ENCODE measurements at regions not wholly inside any gene's neighbourhood (a gene's known extent, or its start where the extent isn't known, plus 50 kb on each side); places are given as distances from the start of the nearest gene placed in this dataset.

DNA sequence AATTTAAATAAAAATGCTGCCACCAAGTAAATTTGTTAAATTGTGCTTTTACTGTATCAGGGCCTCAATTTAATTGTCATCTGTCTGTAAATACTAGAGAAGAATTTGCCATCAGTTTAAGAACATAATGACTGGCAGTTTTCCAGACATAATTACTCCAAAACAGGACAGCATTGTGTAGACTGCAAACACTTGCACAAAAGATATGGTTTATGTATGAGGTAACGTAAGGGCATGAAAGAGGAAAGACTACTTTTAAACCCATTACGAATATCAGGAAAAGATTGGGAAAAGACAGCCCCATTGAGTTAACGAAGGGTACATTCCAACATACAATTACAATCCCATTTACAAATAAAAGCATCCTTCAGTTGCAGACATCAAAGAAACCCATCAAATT is 59.8 kb upstream of the KRR1 start:
- Histone ChIP-seq H3K4me1 (ENCODE audit: insufficient read depth, low read length) (peaks cover 14% of the 10 kb centered on the region), H3K9me3 (ENCODE audit: low read length) (peaks cover 11% of the 10 kb centered on the region; the same call in 1 of the 2 replicates), H2AFZ (ENCODE audit: low read length) (no peak overlapping the region), H3K36me3 (replicated peaks in 1 of 2; ENCODE audit: control insufficient read depth in 1 of 2, insufficient read depth in 2 of 2, low read length in 2 of 2) (no peaks in the 10 kb centered on the region), H3K27ac (ENCODE audit: extremely low read length, insufficient read depth, low read length) (no peak overlapping the region), H4K20me1 (ENCODE audit: insufficient read depth, low read length) (no peaks in the 10 kb centered on the region), H3K27me3 (ENCODE audit: control insufficient read depth in 1 of 2, insufficient read depth in 2 of 2, low read length in 2 of 2) (peaks cover 0 to 3% of the 10 kb centered on the region in 2 experiments; a peak in 2 of 5 replicates), H3K79me2 (ENCODE audit: insufficient read depth, low read length) (no peaks in the 10 kb centered on the region), H3K4me2 (ENCODE audit: low read depth, low read length) (no peak overlapping the region), H3K9ac (ENCODE audit: insufficient read depth, low read depth, low read length) (no peak overlapping the region), H3K4me3 (replicated peaks in 1 of 3; ENCODE audit: insufficient read depth in 1 of 3, low read depth in 2 of 3, low read length in 3 of 3) (no peak overlapping the region)
- TF ChIP-seq SP140L (CRISPR knock-in tag; IDR thresholded peaks at IDR 0.05; ENCODE audit: borderline replicate concordance) (no peak), YEATS2 (CRISPR knock-in tag; IDR thresholded peaks at IDR 0.05; ENCODE audit: borderline replicate concordance) (no peak), SOX13 (IDR thresholded peaks at IDR 0.05) (no peak), SOX13 (CRISPR knock-in tag; conservative IDR thresholded peaks at IDR 0.05 in 1 of 2, IDR thresholded peaks at IDR 0.05 in 1 of 2) (peak in 1 of 2 experiments; percentile 60; a peak in 2 of 4 replicates), SALL2 (CRISPR knock-in tag; IDR thresholded peaks at IDR 0.05) (no peak), NCOA2 (CRISPR knock-in tag; IDR thresholded peaks at IDR 0.05) (peak; percentile 21; the same call in 1 of the 2 replicates), ZNF12 (CRISPR knock-in tag; IDR thresholded peaks at IDR 0.05) (peak; percentile 70; the same call in 1 of the 2 replicates), SOX5 (CRISPR knock-in tag; IDR thresholded peaks at IDR 0.05; ENCODE audit: borderline replicate concordance) (peak; percentile 23; the same call in 1 of the 2 replicates), MED8 (CRISPR knock-in tag; IDR thresholded peaks at IDR 0.05; ENCODE audit: insufficient replicate concordance) (no peak)
- TF ChIP-seq, protein P1, sequence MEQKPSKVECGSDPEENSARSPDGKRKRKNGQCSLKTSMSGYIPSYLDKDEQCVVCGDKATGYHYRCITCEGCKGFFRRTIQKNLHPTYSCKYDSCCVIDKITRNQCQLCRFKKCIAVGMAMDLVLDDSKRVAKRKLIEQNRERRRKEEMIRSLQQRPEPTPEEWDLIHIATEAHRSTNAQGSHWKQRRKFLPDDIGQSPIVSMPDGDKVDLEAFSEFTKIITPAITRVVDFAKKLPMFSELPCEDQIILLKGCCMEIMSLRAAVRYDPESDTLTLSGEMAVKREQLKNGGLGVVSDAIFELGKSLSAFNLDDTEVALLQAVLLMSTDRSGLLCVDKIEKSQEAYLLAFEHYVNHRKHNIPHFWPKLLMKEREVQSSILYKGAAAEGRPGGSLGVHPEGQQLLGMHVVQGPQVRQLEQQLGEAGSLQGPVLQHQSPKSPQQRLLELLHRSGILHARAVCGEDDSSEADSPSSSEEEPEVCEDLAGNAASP (CRISPR knock-in tag; IDR thresholded peaks at IDR 0.05; ENCODE audit: borderline replicate concordance), result peak; percentile 59; the same call in 1 of the 2 replicates
- TF ChIP-seq, protein P2, sequence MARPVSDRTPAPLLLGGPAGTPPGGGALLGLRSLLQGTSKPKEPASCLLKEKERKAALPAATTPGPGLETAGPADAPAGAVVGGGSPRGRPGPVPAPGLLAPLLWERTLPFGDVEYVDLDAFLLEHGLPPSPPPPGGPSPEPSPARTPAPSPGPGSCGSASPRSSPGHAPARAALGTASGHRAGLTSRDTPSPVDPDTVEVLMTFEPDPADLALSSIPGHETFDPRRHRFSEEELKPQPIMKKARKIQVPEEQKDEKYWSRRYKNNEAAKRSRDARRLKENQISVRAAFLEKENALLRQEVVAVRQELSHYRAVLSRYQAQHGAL (CRISPR knock-in tag; IDR thresholded peaks at IDR 0.05; ENCODE audit: not compliant biosample characterization), result no peak
- in situ Hi-C loops (cut with HindIII; ENCODE audit: extremely low pct_ligation_motif_present, low pct_unique_long_range_greater_than_20kb) (no loop called here), intact Hi-C loops (cut with micrococcal nuclease; ENCODE audit: unreplicated experiment) (no loop called here)
- DNase-seq (ENCODE audit: low spot score), result peak; percentile 40
- no peak for FAIRE-seq
- 9% methylated on average over 3 of the region's 3 CpGs for WGBS (ENCODE audit: low lambda C conversion rate)
- ChIA-PET POLR2A (no interaction called here), CTCF (ENCODE audit: low intra/inter-chr PET ratio, low total read pairs) (no interaction called here)
- BruUV-seq (replicated peaks), result no TSS peak
- no peak for ATAC-seq
